CD8-positive, alpha-beta memory T cell (primary cell): ENCODE measurements at regions not wholly inside any gene's neighbourhood (a gene's known extent, or its start where the extent isn't known, plus 50 kb on each side); places are given as distances from the start of the nearest gene placed in this dataset.

ENCODE experiments used
- CTCF ChIA-PET: fragments of 350-600 bp; sonication (Branson Sonifier 250); formaldehyde crosslinking; loops from one replicate; lab custom pipeline; 2021; ENCODE audit warnings: antibody characterized with exemption; lab: Charles Lee
- POLR2A ChIA-PET: fragments of 350-600 bp; sonication (Branson Sonifier 250); formaldehyde crosslinking; loops from one replicate; lab custom pipeline; 2021; ENCODE audit warnings: antibody characterized with exemption; lab: Charles Lee
- DNase-seq, 5 donors: peaks; one replicate each; pipeline versions ENCODE4 v3.0.0 to v3.0.0-alpha.2; 2020 to 2022; ENCODE audit warnings: mixed read lengths in 1 of 5
- H3K27ac ChIP-seq: one replicate; pipeline ENCODE4 v1.7.0; 2013; ENCODE audit warnings: low read depth, mild to moderate bottlenecking, low read length, moderate library complexity
- H3K27me3 ChIP-seq: 2 replicates; pipeline ENCODE4 v1.7.0; 2013; ENCODE audit warnings: low read length, mild to moderate bottlenecking; ENCODE audit not compliant: insufficient read depth, poor library complexity, severe bottlenecking
- H3K36me3 ChIP-seq: 2 replicates; pipeline ENCODE4 v1.7.0; 2013; ENCODE audit warnings: mild to moderate bottlenecking, low read length, moderate library complexity; ENCODE audit not compliant: insufficient read depth
- H3K4me1 ChIP-seq: 2 replicates; pipeline ENCODE4 v1.7.0; 2013; ENCODE audit warnings: mild to moderate bottlenecking, low read length, moderate library complexity; ENCODE audit not compliant: insufficient read depth
- H3K4me3 ChIP-seq: 2 replicates; pipeline ENCODE4 v1.7.0; 2013; ENCODE audit warnings: mild to moderate bottlenecking, low read length
- H3K9me3 ChIP-seq: 2 replicates; pipeline ENCODE4 v1.7.0; 2013; ENCODE audit warnings: mild to moderate bottlenecking, low read length
- H3K27ac Mint-ChIP-seq, 8 donors: one replicate each; pipeline ENCODE4 v1.8.0; 2020 to 2021; ENCODE audit warnings: mixed read lengths in 8 of 8, mild to moderate bottlenecking in 6 of 8, inconsistent platforms in 3 of 8, moderate library complexity in 3 of 8
- H3K27me3 Mint-ChIP-seq, 2 donors: one replicate each; pipeline ENCODE4 v1.8.0; 2020 to 2021; ENCODE audit warnings: mixed read lengths in 2 of 2, mild to moderate bottlenecking in 1 of 2, moderate library complexity in 1 of 2
- H3K36me3 Mint-ChIP-seq, 3 donors: one replicate each; pipeline ENCODE4 v1.8.0; 2020 to 2021; ENCODE audit warnings: mixed read lengths in 3 of 3, inconsistent platforms in 1 of 3, mild to moderate bottlenecking in 1 of 3
- H3K4me1 Mint-ChIP-seq, 3 donors: one replicate each; pipeline ENCODE4 v1.8.0; 2020 to 2021; ENCODE audit warnings: mixed read lengths in 3 of 3, inconsistent platforms in 1 of 3, mild to moderate bottlenecking in 1 of 3
- H3K4me3 Mint-ChIP-seq, 7 donors: one replicate each; pipeline ENCODE4 v1.8.0; 2020 to 2021; ENCODE audit warnings: mixed read lengths in 7 of 7, mild to moderate bottlenecking in 6 of 7, moderate library complexity in 4 of 7, inconsistent platforms in 2 of 7
- H3K9me3 Mint-ChIP-seq, 5 donors: one replicate each; pipeline ENCODE4 v1.8.0; 2020 to 2022; ENCODE audit warnings: mixed read lengths in 5 of 5, mild to moderate bottlenecking in 3 of 5, moderate library complexity in 2 of 5, inconsistent platforms in 1 of 5

- H3K27me3 Mint-ChIP-seq, result no peaks in the 10 kb centered on the region
- no peak overlapping the region for H3K4me3 ChIP-seq
Observed at GRCh38 chr4:58219179-58219578, 1109.0 kb upstream of the IGFBP7 start.

DNA sequence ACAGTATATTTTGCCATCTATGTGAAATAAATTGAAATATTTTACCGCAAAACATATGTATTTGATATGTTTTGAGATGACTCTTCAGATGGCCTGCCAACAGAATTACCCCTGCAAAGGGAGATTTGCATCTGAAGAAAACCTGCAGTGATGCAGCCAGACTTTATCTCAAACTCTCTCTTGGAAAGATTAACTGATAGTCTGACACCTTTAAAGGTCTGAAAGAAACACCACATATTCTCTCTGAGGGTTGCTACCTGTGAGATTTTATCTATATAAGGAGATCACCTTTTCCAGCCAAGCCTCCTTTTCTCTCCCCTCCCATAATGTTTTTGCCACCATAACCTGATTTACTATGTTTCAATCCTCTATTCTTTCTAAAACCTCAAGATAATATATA lies 1106.3 kb upstream of the IGFBP7 start:
- Histone ChIP-seq H3K4me1 (no peaks in the 10 kb centered on the region), H3K36me3 (no peaks in the 10 kb centered on the region), H3K9me3 (no peaks in the 10 kb centered on the region), H3K4me3 (no peak overlapping the region), H3K27ac (no peak overlapping the region), H3K27me3 (no peaks in the 10 kb centered on the region)
- Mint-ChIP-seq H3K4me3 (no peak overlapping the region), H3K9me3 (peaks cover 15 to 29% (median 17%) of the 10 kb centered on the region in 5 donors), H3K27ac (no peak overlapping the region), H3K4me1 (no peaks in the 10 kb centered on the region), H3K27me3 (no peaks in the 10 kb centered on the region), H3K36me3 (no peaks in the 10 kb centered on the region)
- DNase-seq, result no peak
- CTCF ChIA-PET, result no interaction called here
- POLR2A ChIA-PET, result no interaction called here

More at GRCh38 chr4:58219179-58219578, 1109.0 kb upstream of the IGFBP7 start:
- Mint-ChIP-seq H3K9me3 (peaks cover 9 to 38% (median 20%) of the 10 kb centered on the region in 5 donors), H3K36me3 (no peaks in the 10 kb centered on the region), H3K4me3 (no peak overlapping the region), H3K27ac (no peak overlapping the region), H3K4me1 (no peaks in the 10 kb centered on the region)
- no peaks in the 10 kb centered on the region for H3K36me3 ChIP-seq
- ChIA-PET CTCF (no interaction called here), POLR2A (no interaction called here)
- no peaks in the 10 kb centered on the region for H3K27me3 ChIP-seq
- H3K27ac ChIP-seq, result no peak overlapping the region
- H3K4me1 ChIP-seq, result no peaks in the 10 kb centered on the region
- H3K9me3 ChIP-seq, result no peaks in the 10 kb centered on the region
- DNase-seq, result no peak

DNA sequence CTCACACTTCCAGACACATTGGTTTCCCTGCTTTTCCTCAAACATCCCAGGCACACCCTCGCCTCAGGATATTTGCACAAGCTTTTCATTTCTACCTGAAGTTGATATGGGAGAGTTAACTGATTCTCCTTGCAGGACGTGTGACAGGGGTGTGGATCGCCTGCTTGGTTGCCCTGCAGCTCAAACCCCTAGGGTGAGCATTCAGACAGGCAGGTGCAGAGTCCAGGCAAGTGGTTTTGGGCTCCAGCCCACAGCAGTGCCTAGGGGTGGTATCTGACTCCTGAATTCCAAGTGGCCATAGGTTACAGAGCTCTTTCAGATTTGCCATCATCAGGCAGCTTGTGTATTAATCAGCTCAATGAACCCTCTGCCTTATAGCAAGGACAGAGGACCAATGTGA lies 1104.2 kb upstream of the IGFBP7 start:
- H3K9me3 Mint-ChIP-seq, result peaks cover 8 to 25% (median 15%) of the 10 kb centered on the region in 5 donors
- POLR2A ChIA-PET, result no interaction called here
- no peaks in the 10 kb centered on the region for H3K36me3 ChIP-seq

GRCh38 chr4:58209551-58209950 lies 1099.4 kb upstream of the IGFBP7 start:
- H3K9me3 ChIP-seq, result no peaks in the 10 kb centered on the region
- H3K27me3 ChIP-seq, result no peaks in the 10 kb centered on the region
- H3K4me1 Mint-ChIP-seq, result no peaks in the 10 kb centered on the region
- H3K9me3 Mint-ChIP-seq, result peaks cover 1 to 27% (median 10%) of the 10 kb centered on the region in 5 donors
- ChIA-PET CTCF (no interaction called here), POLR2A (no interaction called here)
- H3K36me3 Mint-ChIP-seq, result no peaks in the 10 kb centered on the region
- H3K27ac ChIP-seq, result no peak overlapping the region
- DNase-seq, result no peak
- no peak overlapping the region for H3K4me3 Mint-ChIP-seq
- H3K4me1 ChIP-seq, result no peaks in the 10 kb centered on the region
- H3K36me3 ChIP-seq, result no peaks in the 10 kb centered on the region
- no peaks in the 10 kb centered on the region for H3K27me3 Mint-ChIP-seq
- H3K27ac Mint-ChIP-seq, result no peak overlapping the region
- no peak overlapping the region for H3K4me3 ChIP-seq

More for the DNA sequence above, 1104.2 kb upstream of the IGFBP7 start:
- no peaks in the 10 kb centered on the region for H3K4me1 ChIP-seq
- H3K9me3 ChIP-seq, result no peaks in the 10 kb centered on the region
- Mint-ChIP-seq H3K27ac (no peak overlapping the region), H3K27me3 (no peaks in the 10 kb centered on the region), H3K4me3 (no peak overlapping the region), H3K36me3 (no peaks in the 10 kb centered on the region), H3K4me1 (no peaks in the 10 kb centered on the region)
- H3K27me3 ChIP-seq, result no peaks in the 10 kb centered on the region
- CTCF ChIA-PET, result no interaction called here
- H3K4me3 ChIP-seq, result no peak overlapping the region
- no peak overlapping the region for H3K27ac ChIP-seq
- DNase-seq, result no peak

DNA sequence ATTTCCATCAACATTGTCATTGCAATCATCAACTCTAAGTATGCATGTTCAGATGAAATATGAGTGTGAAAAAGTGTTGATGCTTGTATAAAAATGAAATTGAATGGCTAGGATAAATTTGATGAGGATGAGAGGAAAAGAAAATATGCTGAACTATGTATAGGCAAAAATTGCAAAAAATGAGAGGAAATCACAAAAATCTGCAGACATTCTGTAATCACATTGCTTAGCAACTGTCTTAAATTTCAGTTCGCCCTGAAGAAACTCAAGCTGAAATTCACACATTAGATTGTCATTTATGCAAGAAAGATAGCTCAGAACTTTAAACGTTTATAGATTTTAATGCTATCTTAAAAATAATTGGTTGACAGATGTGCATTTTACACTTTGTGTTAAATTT lies 1098.8 kb upstream of the IGFBP7 start:
- ChIA-PET POLR2A (no interaction called here), CTCF (no interaction called here)
- Mint-ChIP-seq H3K36me3 (no peaks in the 10 kb centered on the region), H3K4me3 (no peak overlapping the region), H3K27ac (no peak overlapping the region), H3K4me1 (no peaks in the 10 kb centered on the region), H3K9me3 (peaks cover 0 to 27% (median 7%) of the 10 kb centered on the region in 5 donors), H3K27me3 (no peaks in the 10 kb centered on the region)
- H3K4me1 ChIP-seq, result no peaks in the 10 kb centered on the region
- H3K9me3 ChIP-seq, result no peaks in the 10 kb centered on the region
- no peaks in the 10 kb centered on the region for H3K27me3 ChIP-seq
- no peak overlapping the region for H3K4me3 ChIP-seq
- DNase-seq, result no peak
- no peak overlapping the region for H3K27ac ChIP-seq
- H3K36me3 ChIP-seq, result no peaks in the 10 kb centered on the region

DNA sequence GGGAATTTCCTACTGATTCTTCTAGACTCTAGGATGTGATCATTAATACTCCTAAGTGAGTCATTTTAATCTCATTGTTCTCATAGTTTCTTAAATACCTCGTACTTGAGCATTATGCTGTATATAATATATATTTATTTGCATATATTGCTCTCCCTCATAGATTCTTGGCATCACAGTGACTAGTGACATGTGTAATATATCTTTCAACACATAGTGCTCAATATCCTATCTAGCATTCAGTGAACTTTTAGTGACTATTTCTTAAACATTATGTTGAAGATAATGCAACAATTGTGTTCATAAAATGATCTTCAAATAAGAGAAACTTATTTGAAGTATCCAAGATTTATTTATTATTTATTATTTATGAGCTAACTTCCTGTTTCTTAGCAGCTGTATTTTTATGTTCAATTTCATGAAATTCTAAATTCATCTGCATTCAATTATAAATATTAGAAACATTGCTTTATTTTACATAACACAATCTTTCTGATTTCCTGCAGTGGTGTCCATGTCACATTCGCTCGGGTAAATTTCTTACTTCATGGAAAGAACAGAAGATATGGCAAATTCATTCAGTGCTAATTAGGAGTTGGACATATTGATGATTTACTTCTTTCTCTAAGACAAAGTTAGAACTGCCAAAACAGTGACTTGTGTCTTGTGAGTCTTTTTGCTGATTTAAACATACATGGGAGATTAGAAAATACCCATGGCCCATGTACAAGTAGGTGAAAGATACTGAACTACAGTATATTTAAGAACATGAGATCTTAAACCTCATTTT lies 1095.5 kb upstream of the IGFBP7 start:
- no peaks in the 10 kb centered on the region for H3K27me3 ChIP-seq
- no peaks in the 10 kb centered on the region for H3K9me3 ChIP-seq
- Mint-ChIP-seq H3K4me1 (no peaks in the 10 kb centered on the region), H3K4me3 (no peak overlapping the region), H3K27ac (no peak overlapping the region), H3K9me3 (peaks cover 0 to 30% (median 2%) of the 10 kb centered on the region in 5 donors), H3K36me3 (no peaks in the 10 kb centered on the region), H3K27me3 (no peaks in the 10 kb centered on the region)
- DNase-seq, result no peak
- ChIA-PET POLR2A (no interaction called here), CTCF (no interaction called here)
- no peak overlapping the region for H3K27ac ChIP-seq
- no peaks in the 10 kb centered on the region for H3K4me1 ChIP-seq
- no peaks in the 10 kb centered on the region for H3K36me3 ChIP-seq
- no peak overlapping the region for H3K4me3 ChIP-seq

- no peak overlapping the region for H3K27ac ChIP-seq
- Mint-ChIP-seq H3K9me3 (peaks cover 3 to 32% (median 19%) of the 10 kb centered on the region in 5 donors), H3K27ac (no peak overlapping the region), H3K4me1 (no peaks in the 10 kb centered on the region), H3K27me3 (no peaks in the 10 kb centered on the region), H3K36me3 (no peaks in the 10 kb centered on the region), H3K4me3 (no peak overlapping the region)
- no peaks in the 10 kb centered on the region for H3K4me1 ChIP-seq
- H3K9me3 ChIP-seq, result no peaks in the 10 kb centered on the region
- DNase-seq, result no peak
- no peak overlapping the region for H3K4me3 ChIP-seq
- no peaks in the 10 kb centered on the region for H3K36me3 ChIP-seq
- ChIA-PET POLR2A (no interaction called here), CTCF (no interaction called here)
- H3K27me3 ChIP-seq, result no peaks in the 10 kb centered on the region
Observed at GRCh38 chr4:58192217-58192616, 1082.0 kb upstream of the IGFBP7 start.

DNA sequence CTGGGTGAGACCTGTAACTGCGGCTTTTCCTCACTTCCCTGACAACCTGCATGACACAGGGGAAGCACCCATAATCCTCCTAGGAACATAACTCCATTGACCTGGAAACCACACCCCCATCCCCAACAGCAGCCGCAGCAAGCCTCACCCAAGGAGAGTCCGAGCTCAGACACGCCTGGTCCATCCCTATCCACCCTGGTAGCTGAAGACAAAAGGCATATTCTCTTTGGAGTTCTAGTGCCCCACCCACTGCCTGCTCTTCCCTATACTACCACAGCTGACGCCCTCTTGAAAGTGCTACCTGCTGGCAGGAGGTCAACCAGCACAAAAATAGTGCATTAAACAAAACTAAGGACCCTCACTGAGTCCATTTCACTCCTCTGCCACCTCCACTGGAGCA lies 1080.9 kb upstream of the IGFBP7 start:
- H3K36me3 ChIP-seq, result no peaks in the 10 kb centered on the region
- DNase-seq, result no peak
- H3K9me3 ChIP-seq, result no peaks in the 10 kb centered on the region
- Mint-ChIP-seq H3K4me3 (no peak overlapping the region), H3K36me3 (no peaks in the 10 kb centered on the region), H3K27me3 (no peaks in the 10 kb centered on the region), H3K4me1 (no peaks in the 10 kb centered on the region), H3K27ac (no peak overlapping the region), H3K9me3 (peaks cover 3 to 30% (median 17%) of the 10 kb centered on the region in 5 donors)
- H3K27ac ChIP-seq, result no peak overlapping the region
- POLR2A ChIA-PET, result no interaction called here
- no peaks in the 10 kb centered on the region for H3K27me3 ChIP-seq
- CTCF ChIA-PET, result no interaction called here
- H3K4me3 ChIP-seq, result no peak overlapping the region
- no peaks in the 10 kb centered on the region for H3K4me1 ChIP-seq
